HG03432 (cell line): ENCODE measurements at regions not wholly inside any gene's neighbourhood (a gene's known extent, or its start where the extent isn't known, plus 50 kb on each side); places are given as distances from the start of the nearest gene placed in this dataset.

ENCODE experiments used
- ATAC-seq: cut with Tn5 transposase; IDR thresholded peaks from one replicate; pipeline ENCODE4 v1.9.1; 2021; ENCODE audit warnings: mild to moderate bottlenecking, moderate library complexity; ENCODE audit not compliant: unreplicated experiment

GRCh38 chr10:3526727-3527501 is 258.1 kb downstream of the KLF6 start:
- no peak for ATAC-seq

- ATAC-seq = no peak
These were observed 259.1 kb downstream of the KLF6 start for GRCh38 chr10:3525832-3526449.

GRCh38 chr10:3524086-3524960 is 260.7 kb downstream of the KLF6 start:
- no peak for ATAC-seq

DNA sequence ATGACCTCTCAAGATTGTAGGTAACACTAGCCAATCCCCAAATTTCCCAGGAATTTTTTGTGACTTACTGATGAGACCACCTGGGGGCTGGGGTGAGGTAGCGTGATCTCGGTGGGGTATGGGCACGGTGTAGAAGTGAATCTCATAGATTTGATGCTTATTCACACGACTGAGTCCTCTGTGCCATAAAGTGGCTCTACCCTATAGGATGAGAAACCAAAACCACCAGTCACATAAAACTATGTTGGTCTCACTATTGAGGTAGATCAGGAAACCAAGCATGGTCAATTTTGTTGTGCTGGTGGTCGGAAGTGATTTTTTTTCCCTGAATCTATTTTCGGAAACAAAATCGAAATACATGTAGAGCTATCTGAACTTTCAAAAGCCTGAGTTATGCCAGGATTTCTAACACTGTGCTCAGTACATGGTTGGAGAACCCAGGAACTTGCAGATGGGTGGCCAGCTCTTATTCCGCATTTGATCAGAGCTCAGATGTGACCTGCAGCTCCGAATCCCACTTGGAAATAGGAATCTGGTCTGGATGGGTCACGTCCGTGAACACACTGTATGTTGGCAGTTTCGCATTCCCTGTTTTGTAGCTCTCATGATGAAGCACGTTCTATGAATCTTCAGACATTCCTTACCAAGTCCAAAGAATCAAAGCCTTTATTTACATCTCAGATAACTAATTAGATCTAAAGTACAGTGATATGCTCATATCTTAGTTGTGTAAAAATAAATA is 261.5 kb downstream of the KLF6 start:
- no peak for ATAC-seq

DNA sequence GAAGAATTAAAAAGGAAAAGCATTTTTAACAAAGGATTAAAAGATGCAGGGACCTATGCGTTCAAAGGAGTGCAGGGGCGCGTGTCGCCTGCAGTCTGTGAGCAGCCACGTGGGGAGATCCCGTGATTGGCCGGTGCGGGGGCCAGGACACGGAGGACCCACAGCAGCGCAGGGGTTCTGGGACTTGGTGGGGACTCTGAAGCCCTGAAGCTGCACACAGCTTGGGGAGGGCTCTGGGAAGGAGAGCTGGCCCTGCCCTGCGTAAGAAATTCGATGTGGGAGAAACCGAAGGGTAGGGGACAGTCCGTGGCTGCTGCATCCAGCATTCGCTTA is 268.1 kb downstream of the KLF6 start:
- no peak for ATAC-seq

DNA sequence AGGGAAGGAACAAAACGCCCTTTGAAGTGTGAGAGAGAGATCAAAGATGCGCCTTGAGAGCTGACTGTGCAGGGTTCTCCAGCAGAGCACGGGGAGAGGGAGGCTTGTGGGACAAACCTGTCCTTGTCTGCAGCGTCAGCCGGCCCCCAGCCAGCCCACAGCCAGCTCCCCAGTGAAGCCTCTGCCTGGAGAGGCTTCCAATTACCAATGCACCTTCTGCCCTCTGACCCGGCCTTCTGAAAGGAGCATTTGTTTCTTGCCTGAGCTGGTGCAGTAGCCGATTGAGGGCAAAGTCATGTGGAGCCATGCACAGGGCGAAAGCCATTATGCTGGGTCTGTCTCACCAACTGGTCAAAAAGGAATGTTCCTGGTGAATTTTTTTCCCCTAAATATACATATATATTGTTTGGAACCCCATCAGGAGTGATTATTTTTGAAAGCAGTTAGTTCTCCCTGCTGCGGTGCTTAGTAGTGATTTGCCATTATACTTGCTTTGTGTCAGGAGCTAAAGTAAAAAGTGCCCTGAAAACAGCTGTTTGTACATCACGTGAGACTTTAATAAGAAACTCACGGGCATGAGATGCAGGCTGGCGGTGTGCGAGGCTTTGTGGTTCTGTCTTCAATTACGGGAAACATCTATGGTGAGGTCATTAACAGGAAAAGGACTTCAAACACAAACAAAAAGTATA is 268.6 kb downstream of the KLF6 start:
- no peak for ATAC-seq

- no peak for ATAC-seq
These were observed 270.3 kb downstream of the KLF6 start for GRCh38 chr10:3514691-3515090.

GRCh38 chr10:3512263-3512662 is 272.7 kb downstream of the KLF6 start:
- ATAC-seq = no peak

GRCh38 chr10:3511483-3511882 is 273.5 kb downstream of the KLF6 start:
- no peak for ATAC-seq

GRCh38 chr10:3510741-3511140 is 274.3 kb downstream of the KLF6 start:
- no peak for ATAC-seq

- ATAC-seq = no peak
These were observed 275.7 kb downstream of the KLF6 start for GRCh38 chr10:3509355-3509754.

DNA sequence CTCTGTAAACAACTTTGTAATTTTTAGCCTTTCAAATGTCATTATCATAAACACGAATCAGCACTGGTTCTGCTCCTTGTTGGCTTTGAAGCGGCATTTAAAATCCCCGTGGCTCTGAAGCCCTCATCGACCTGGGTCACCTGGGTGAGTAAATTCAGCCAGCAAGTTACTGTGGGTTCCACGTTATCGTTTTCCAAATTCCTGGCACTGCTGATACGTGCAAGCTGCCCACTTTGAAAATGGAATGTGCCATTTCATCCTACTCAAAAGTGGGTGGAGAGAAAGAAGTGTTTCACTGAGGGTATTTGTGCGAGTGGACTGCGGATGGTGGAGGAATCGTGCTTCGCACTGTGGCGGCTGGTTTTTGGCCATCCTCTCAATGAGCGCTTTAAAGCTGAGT is 281.7 kb downstream of the KLF6 start:
- no peak for ATAC-seq

DNA sequence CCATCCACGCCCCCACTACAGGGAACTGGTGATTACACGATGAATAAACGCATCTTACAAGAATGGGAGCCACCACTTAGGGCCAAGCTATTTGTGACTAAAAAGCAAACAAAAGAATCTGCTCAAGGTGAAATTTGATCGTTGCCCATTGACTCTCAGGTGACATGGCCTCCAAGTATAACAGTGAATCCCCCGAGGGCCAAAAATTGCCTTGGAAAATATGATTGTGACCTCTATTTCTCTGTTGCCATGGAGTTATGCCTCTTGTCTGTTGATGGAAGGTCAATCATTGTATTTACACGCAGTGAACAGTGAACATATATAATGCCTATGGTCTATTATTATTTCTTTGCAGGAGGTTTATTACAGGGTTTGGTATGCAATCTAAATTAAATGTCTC is 282.3 kb downstream of the KLF6 start:
- no peak for ATAC-seq

GRCh38 chr10:3500408-3500856 is 284.6 kb downstream of the KLF6 start:
- ATAC-seq = no peak

GRCh38 chr10:3499120-3499519 is 285.9 kb downstream of the KLF6 start:
- no peak for ATAC-seq

- ATAC-seq = no peak
These were observed 287.4 kb downstream of the KLF6 start for GRCh38 chr10:3497581-3497980.

GRCh38 chr10:3496138-3496537 is 288.9 kb downstream of the KLF6 start:
- ATAC-seq = no peak

DNA sequence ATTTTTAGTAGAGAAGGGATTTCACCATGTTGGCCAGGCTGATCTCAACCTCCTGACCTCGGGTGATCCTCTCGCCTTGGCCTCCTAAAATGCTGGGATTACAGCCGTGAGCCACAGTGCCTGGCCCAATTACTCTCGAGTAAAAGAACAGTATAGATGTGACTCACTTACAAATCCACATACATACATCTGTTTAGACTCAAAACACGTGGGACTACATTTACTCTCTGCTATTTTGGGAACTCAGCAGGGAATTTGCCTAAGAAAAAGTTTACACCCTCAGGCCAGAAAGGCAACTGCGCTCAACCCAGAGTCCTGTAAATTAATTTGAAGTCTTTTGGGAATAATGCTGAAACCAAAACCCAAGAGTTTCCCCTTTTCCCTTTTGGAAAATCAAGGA is 289.7 kb downstream of the KLF6 start:
- ATAC-seq = no peak

DNA sequence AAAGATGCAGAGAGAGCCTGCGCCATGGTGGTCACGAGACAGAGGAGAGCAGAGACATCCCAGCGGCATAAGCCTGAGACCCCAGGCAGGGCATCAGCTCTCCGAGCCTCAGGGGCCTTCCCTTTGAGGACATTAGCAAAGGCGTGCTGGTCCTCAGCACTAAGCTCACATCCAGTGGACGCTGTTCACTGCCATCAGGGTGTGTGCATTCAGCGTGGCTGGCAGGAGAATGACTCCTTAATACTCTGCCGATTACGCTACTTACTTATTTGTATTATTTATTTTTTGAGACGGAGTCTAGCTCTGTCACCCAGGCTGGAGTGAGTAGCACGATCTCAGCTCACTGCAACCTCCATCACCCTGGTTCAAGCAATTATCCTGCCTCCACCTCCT is 290.2 kb downstream of the KLF6 start:
- no peak for ATAC-seq

GRCh38 chr10:3494131-3494837 is 290.7 kb downstream of the KLF6 start:
- ATAC-seq = no peak
